Upper lobe of left lung (tissue), 4 donors: ENCODE measurements at regions not wholly inside any gene's neighbourhood (a gene's known extent, or its start where the extent isn't known, plus 50 kb on each side); places are given as distances from the start of the nearest gene placed in this dataset.

Experiments
- POLR2A ChIP-seq, 4 donors: fragments of 450-650 bp; IDR thresholded peaks; one replicate each; pipeline ENCODE4 v1.5.1; 2016 to 2017; ENCODE audit warnings: antibody characterized with exemption in 4 of 4, mild to moderate bottlenecking in 2 of 4
- POLR2AphosphoS5 ChIP-seq, 2 donors: sonication (generic); formaldehyde crosslinking; IDR thresholded peaks; one replicate each; pipeline ENCODE4 v1.5.1; 2017; ENCODE audit warnings: antibody characterized with exemption in 2 of 2
- TF ChIP-seq, protein P1 (sequence below), 6 experiments: fragments of 450-650 bp in 4 of 6; fragments of 200-600 bp in 2 of 6; sonication (generic) in 2 of 6; IDR thresholded peaks; one replicate each; pipeline ENCODE4 v1.5.1; 2016 to 2019; ENCODE audit warnings: antibody characterized with exemption in 6 of 6

- TF ChIP-seq, protein P1, sequence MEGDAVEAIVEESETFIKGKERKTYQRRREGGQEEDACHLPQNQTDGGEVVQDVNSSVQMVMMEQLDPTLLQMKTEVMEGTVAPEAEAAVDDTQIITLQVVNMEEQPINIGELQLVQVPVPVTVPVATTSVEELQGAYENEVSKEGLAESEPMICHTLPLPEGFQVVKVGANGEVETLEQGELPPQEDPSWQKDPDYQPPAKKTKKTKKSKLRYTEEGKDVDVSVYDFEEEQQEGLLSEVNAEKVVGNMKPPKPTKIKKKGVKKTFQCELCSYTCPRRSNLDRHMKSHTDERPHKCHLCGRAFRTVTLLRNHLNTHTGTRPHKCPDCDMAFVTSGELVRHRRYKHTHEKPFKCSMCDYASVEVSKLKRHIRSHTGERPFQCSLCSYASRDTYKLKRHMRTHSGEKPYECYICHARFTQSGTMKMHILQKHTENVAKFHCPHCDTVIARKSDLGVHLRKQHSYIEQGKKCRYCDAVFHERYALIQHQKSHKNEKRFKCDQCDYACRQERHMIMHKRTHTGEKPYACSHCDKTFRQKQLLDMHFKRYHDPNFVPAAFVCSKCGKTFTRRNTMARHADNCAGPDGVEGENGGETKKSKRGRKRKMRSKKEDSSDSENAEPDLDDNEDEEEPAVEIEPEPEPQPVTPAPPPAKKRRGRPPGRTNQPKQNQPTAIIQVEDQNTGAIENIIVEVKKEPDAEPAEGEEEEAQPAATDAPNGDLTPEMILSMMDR (IDR thresholded peaks at IDR 0.05): no peak
- TF ChIP-seq POLR2A (IDR thresholded peaks at IDR 0.05): no peak
- no peak for TF ChIP-seq POLR2AphosphoS5 (IDR thresholded peaks at IDR 0.05)
Observed at GRCh38 chr14:51500776-51501175, 150.9 kb upstream of the FRMD6 start.
